Activated T-cell treated with anti-CD3 and anti-CD28 coated beads, Interleukin-2, amount 50 U/mL, for 1 hour (primary cell): ENCODE measurements at regions not wholly inside any gene's neighbourhood (a gene's known extent, or its start where the extent isn't known, plus 50 kb on each side); places are given as distances from the start of the nearest gene placed in this dataset.
"Not testable (repeated sequence)": the region's sequence is repeated elsewhere in the genome, so short reads cannot be mapped to it uniquely, and the experiment has no call there.

Experiments
- DNase-seq: peaks from one replicate; pipeline ENCODE4 v3.0.0-alpha.2; 2020

GRCh38 chr4:89491761-89492160 lies 184.2 kb upstream of the GPRIN3 start:
- no peak for DNase-seq

- DNase-seq: not testable (repeated sequence)
These were observed 182.4 kb upstream of the GPRIN3 start for GRCh38 chr4:89489921-89490431.

GRCh38 chr4:89489338-89489771 lies 181.8 kb upstream of the GPRIN3 start:
- no peak for DNase-seq

DNA sequence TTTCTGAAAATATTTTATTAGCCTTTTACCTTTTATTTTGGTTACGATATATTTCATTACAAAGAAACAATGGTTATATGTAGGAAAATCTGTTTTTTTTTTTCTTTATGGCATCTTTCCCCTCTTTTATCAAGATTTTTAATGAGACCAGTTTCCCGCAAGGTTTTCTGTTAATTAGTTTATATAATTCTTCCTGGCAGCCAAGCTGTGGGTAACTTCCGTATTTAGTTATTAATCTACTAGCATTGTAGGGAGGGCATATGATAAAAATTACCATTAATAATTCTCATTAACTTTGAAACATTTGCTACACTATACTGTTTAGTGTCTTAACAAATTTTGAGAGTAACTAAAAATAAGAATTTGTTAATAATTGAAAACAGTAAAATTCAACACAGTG lies 181.1 kb upstream of the GPRIN3 start:
- DNase-seq: no peak

DNA sequence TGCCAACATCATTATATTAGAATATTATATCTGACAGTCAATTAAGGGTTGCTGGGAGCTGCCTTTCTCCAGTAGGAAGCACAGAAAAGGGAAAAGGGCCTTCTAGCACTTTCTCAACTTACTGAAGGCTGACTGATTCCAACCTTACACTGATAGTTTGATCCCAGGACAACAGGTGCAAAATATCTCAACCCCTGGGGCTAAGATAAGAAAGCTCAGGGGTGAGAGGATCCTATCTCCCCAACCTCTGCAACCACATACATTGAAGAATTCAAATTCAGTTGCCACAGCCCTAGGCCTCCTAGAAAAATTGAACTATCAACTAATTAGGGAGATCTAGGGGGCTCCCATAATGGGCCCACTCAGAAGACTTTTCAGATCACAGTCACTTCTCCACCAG lies 179.1 kb upstream of the GPRIN3 start:
- no peak for DNase-seq

DNA sequence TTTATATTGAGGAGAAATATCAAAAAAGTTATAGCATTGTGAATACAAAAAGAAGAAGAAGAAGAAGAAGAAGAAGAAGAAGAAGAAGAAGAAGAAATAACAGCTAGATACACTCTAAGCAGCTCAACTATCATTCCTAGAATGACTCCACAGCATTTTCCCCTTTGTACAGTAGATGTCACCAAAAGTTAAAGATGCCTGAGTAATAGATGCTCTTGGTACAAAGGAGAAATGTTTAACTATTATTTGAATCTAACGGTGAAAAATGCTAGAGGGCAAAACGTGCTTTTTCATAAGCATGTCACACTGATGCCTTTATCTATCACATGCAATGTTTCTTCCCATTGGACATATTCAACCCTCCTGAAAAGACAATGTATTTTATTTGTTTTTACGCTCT lies 178.4 kb upstream of the GPRIN3 start:
- DNase-seq: no peak

GRCh38 chr4:89483833-89484232 lies 176.2 kb upstream of the GPRIN3 start:
- no peak for DNase-seq

- no peak for DNase-seq
These were observed 175.5 kb upstream of the GPRIN3 start for GRCh38 chr4:89482926-89483595.

- DNase-seq: no peak
These were observed 174.7 kb upstream of the GPRIN3 start for GRCh38 chr4:89482251-89482650.

DNA sequence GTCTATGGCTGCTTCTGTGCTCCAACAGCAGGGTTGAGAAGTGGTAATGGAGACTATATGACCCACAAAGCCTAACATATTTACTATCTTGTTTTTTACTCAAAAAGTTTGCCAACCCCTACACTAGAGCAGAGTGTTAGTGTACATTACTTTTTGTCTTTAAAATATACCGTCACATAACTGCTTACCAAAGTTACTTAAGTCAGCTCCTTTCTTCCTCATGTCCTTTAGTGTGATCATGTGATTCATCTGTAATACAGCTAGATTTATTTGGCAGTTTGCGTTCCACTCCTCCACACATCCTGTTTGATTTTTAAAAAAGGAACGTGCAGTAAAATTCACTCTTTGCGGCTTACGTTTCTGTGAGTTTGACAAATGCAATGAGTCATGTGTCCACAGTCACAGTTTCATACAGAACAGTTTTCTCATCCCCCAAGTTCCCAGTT lies 162.4 kb upstream of the GPRIN3 start:
- no peak for DNase-seq

DNA sequence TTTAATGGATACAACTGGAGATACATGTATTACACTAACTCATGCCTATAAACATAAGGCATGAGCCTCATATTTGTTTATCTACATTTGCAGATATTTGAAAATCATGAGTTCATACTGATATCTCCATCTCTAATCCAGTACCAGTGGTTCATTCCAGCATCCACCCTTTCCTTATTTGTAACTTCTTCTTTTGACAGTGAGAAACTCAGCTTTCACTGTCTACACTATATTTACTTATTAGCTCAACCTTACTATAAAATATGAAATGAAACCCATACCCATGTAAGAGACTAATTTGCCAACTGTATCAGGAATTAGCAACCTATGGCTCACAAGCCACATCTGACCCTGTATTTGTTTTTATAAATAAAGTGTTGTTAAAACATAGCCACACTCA lies 161.9 kb upstream of the GPRIN3 start:
- DNase-seq: no peak

DNA sequence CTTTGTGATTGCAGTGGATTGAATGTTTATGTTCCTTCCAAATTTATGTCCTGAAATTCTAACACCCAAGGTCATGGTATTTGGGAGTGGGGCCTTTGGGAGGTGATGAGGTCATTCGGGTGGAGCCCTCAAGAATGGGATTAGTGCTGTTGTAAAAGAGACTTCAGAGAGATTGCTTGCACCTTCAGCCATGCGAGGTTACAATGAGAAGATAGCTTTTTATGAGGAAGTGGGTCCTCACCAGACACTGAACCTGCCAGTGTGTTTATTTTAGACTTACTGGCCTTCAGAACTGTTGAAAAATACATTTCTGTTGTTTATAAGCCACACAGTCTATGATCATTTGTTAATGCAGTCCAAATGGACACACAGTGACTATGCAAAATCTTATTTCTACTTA lies 161.0 kb upstream of the GPRIN3 start:
- DNase-seq: no peak

- no peak for DNase-seq
These were observed 155.7 kb upstream of the GPRIN3 start for GRCh38 chr4:89463341-89463740.

- DNase-seq: no peak
These were observed 139.9 kb upstream of the GPRIN3 start for GRCh38 chr4:89447543-89447942.

DNA sequence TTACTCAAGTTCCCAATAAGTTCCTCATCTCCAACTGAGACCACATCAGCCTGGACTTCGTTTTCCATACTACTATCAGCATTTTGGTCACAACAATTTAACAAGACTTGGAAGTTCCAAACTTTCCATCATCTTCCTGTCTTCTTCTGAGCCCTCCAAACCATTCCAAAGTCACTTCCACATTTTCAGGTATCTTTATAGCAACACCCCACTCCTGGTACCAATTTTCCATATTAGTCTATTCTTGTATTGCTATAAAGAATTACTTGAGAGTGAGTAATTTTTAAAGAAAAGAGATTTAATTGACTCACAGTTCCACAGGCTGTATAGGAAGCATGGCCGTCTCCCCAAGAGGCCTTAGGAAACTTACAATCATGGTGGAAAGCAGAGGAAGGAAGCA lies 138.6 kb upstream of the GPRIN3 start:
- no peak for DNase-seq

GRCh38 chr4:89439533-89439932 lies 131.9 kb upstream of the GPRIN3 start:
- no peak for DNase-seq

- peak; percentile 48 for DNase-seq
These were observed 130.7 kb upstream of the GPRIN3 start for GRCh38 chr4:89438102-89438831.

DNA sequence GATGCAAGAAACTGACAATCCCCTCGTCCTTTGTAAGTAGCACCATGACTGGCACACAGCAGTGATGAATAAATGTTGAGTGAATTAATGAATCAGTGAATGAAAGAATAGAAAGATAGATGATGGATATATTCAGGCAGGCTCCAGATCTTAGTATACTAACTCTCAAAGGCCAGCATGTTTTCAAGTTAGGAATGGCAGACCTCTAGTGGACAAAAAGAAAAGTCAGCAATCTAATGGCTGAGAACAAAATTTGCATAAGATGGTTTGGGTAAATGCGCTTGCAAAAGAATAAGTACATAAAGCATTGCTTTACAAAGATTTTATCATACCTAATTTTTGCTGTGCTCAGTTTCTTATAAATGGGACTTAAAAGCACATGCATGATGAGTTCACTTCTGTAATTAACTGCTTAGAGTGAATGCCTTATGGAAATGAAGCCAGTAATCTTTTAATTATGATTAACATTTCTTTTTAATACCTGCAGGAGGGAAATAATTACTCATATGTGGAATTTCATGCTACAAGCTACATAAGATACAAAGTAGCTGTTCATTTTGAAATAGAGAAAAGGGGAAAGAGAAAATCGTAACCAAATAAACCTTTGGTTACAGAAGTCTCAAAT lies 126.9 kb upstream of the GPRIN3 start:
- DNase-seq: no peak

- DNase-seq: no peak
These were observed 120.2 kb upstream of the GPRIN3 start for GRCh38 chr4:89427782-89428181.

GRCh38 chr4:89425023-89425422 lies 117.4 kb upstream of the GPRIN3 start:
- DNase-seq: no peak

- no peak for DNase-seq
These were observed 114.9 kb upstream of the GPRIN3 start for GRCh38 chr4:89422441-89422990.

DNA sequence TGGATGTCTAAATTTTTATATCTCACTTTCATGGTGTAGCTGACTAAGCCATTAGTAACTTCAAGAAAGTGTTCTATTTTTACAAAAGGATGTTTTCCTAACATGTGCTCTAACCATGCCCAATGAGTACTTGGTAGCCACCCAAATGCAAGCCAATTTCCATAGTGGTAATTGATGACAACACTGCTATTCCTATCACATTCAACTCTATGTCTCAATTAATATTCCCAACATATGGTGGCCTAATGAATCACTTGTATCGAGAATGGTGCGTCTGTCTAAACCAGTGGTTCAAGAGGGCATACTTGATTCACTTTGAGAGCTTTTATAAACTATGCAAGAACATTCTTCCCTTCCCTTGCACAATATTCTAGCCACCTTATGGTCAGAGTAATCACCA lies 112.9 kb upstream of the GPRIN3 start:
- DNase-seq: no peak

DNA sequence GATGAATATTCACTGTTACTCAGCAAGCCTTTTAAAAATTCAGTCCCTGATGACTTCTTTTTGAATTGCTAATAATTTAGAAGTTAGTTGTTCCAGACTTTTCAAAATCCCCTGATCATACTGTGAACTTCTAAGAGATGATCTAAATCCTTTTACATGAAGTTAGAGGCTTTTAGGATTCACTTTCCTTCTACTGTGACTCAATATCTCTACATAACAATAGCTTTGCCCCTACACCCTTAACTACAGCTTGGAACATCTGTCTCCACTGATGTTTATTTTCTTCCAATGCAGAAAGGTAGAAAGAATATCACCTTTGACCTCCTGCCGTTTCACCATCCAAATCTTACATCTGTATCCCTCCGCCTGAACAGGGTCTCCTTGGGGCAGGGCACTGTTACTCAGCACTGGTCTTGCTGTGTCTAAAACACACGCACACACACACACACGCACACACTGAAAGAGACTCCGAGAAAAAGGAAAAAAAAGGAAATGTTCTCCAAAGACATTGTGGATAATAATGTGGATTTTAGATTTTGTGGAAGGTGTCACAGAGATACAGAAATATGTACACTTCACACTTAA lies 111.6 kb upstream of the GPRIN3 start:
- DNase-seq: no peak
